ENCODE measurements at regions not wholly inside any gene's neighbourhood (a gene's known extent, or its start where the extent isn't known, plus 50 kb on each side); places are given as distances from the start of the nearest gene placed in this dataset.

DNA sequence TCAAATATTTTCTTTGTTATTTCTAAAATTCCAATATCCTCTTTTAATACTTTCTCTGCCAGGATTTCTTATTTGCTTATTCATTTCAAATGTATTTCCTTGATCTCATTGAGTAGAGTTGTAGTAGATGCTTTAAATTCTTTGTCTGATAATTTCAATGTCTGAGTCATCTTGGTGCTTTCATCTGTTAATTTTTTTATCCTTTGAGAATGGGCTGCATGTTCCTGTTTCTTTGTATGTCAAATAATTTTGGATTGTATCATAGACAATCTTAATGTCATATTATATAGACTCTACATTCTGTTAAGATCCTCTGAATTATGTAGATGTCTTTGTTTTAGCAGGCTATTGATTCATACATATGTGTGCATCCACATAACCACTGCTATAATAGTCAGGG, 57.5 kb downstream of the MYEOV start:
- Histone ChIP-seq H3K4me1 (ENCODE audit: insufficient read depth, low read length) (no peaks in the 10 kb centered on the region), H3K9me3 (ENCODE audit: control insufficient read depth in 1 of 2, insufficient read depth in 1 of 2, low read length in 2 of 2) (peaks cover 9 to 11% of the 10 kb centered on the region in 2 experiments), H3K27ac (ENCODE audit: low read depth in 1 of 2, low read length in 2 of 2) (no peak overlapping the region), H3K27me3 (ENCODE audit: control insufficient read depth in 1 of 2, insufficient read depth in 2 of 2, low read length in 2 of 2) (no peaks in the 10 kb centered on the region), H3K4me3 (ENCODE audit: low read length) (no peak overlapping the region), H3K36me3 (ENCODE audit: insufficient read depth, low read length) (no peaks in the 10 kb centered on the region)
- ATAC-seq (ENCODE audit: poor library complexity) (no peak), DNase-seq (no peak)
- no peak overlapping the region for H3K27ac Mint-ChIP-seq
- ChIA-PET CTCF (no interaction called here), POLR2A (no interaction called here)
- intact Hi-C loops (cut with DNase I, micrococcal nuclease): no loop called here
- H3K27me3 Mint-ChIP-seq: no peaks in the 10 kb centered on the region
- TF ChIP-seq CTCF (IDR thresholded peaks at IDR 0.05): no peak
- H3K36me3 Mint-ChIP-seq (ENCODE audit: low read depth): no peaks in the 10 kb centered on the region
- H3K4me1 Mint-ChIP-seq (ENCODE audit: low read depth): no peaks in the 10 kb centered on the region
- H3K9me3 Mint-ChIP-seq: no peaks in the 10 kb centered on the region
- H3K4me3 Mint-ChIP-seq: no peak overlapping the region

GRCh38 chr11:69352166-69352565, 58.2 kb downstream of the MYEOV start:
- no peak overlapping the region for H3K27ac ChIP-seq (ENCODE audit: low read depth in 1 of 2, low read length in 2 of 2)
- peaks cover 9 to 11% of the 10 kb centered on the region in 2 experiments for H3K9me3 ChIP-seq (ENCODE audit: control insufficient read depth in 1 of 2, insufficient read depth in 1 of 2, low read length in 2 of 2)
- H3K27me3 ChIP-seq (ENCODE audit: control insufficient read depth in 1 of 2, insufficient read depth in 2 of 2, low read length in 2 of 2): no peaks in the 10 kb centered on the region
- CTCF ChIA-PET: no interaction called here
- H3K9me3 Mint-ChIP-seq: no peaks in the 10 kb centered on the region
- H3K36me3 ChIP-seq (ENCODE audit: insufficient read depth, low read length): no peaks in the 10 kb centered on the region
- H3K36me3 Mint-ChIP-seq (ENCODE audit: low read depth): no peaks in the 10 kb centered on the region
- no peaks in the 10 kb centered on the region for H3K4me1 Mint-ChIP-seq (ENCODE audit: low read depth)
- no peak overlapping the region for H3K4me3 Mint-ChIP-seq
- TF ChIP-seq CTCF (IDR thresholded peaks at IDR 0.05): no peak
- POLR2A ChIA-PET: no interaction called here
- ATAC-seq (ENCODE audit: poor library complexity) (no peak), DNase-seq (no peak)
- no peak overlapping the region for H3K27ac Mint-ChIP-seq
- intact Hi-C loops (cut with DNase I, micrococcal nuclease): no loop called here
- no peak overlapping the region for H3K4me3 ChIP-seq (ENCODE audit: low read length)
- H3K27me3 Mint-ChIP-seq: no peaks in the 10 kb centered on the region
- no peaks in the 10 kb centered on the region for H3K4me1 ChIP-seq (ENCODE audit: insufficient read depth, low read length)

GRCh38 chr11:69352715-69353319, 58.9 kb downstream of the MYEOV start:
- no peak for ATAC-seq (ENCODE audit: poor library complexity)
- TF ChIP-seq CTCF (IDR thresholded peaks at IDR 0.05): no peak
- Mint-ChIP-seq H3K4me3 (no peak overlapping the region), H3K27me3 (no peaks in the 10 kb centered on the region), H3K27ac (no peak overlapping the region), H3K4me1 (ENCODE audit: low read depth) (no peaks in the 10 kb centered on the region), H3K9me3 (no peaks in the 10 kb centered on the region), H3K36me3 (ENCODE audit: low read depth) (no peaks in the 10 kb centered on the region)
- H3K27me3 ChIP-seq (ENCODE audit: control insufficient read depth in 1 of 2, insufficient read depth in 2 of 2, low read length in 2 of 2): no peaks in the 10 kb centered on the region
- no peaks in the 10 kb centered on the region for H3K4me1 ChIP-seq (ENCODE audit: insufficient read depth, low read length)
- H3K4me3 ChIP-seq (ENCODE audit: low read length): no peak overlapping the region
- no peaks in the 10 kb centered on the region for H3K36me3 ChIP-seq (ENCODE audit: insufficient read depth, low read length)
- POLR2A ChIA-PET: no interaction called here
- DNase-seq: peak in 2 of 14 experiments; percentile 25 to 49
- H3K27ac ChIP-seq (ENCODE audit: low read depth in 1 of 2, low read length in 2 of 2): no peak overlapping the region
- intact Hi-C loops (cut with DNase I, micrococcal nuclease): no loop called here
- CTCF ChIA-PET: no interaction called here
- H3K9me3 ChIP-seq (ENCODE audit: control insufficient read depth in 1 of 2, insufficient read depth in 1 of 2, low read length in 2 of 2): peaks cover 10 to 11% of the 10 kb centered on the region in 2 experiments
